Neural progenitor cell (in vitro differentiated cells): ENCODE measurements at regions not wholly inside any gene's neighbourhood (a gene's known extent, or its start where the extent isn't known, plus 50 kb on each side); places are given as distances from the start of the nearest gene placed in this dataset.

Experiments used
- EZH2phosphoT487 ChIP-seq: fragments of 200-600 bp; sonication (generic); IDR thresholded peaks from 2 replicates; pipeline ENCODE4 v1.6.1; 2017; ENCODE audit warnings: antibody characterized with exemption
- TF ChIP-seq, protein P1 (sequence below): fragments of 200-600 bp; sonication (generic); IDR thresholded peaks from 2 replicates; pipeline ENCODE4 v1.5.1; 2017; ENCODE audit warnings: antibody characterized with exemption, mild to moderate bottlenecking

DNA sequence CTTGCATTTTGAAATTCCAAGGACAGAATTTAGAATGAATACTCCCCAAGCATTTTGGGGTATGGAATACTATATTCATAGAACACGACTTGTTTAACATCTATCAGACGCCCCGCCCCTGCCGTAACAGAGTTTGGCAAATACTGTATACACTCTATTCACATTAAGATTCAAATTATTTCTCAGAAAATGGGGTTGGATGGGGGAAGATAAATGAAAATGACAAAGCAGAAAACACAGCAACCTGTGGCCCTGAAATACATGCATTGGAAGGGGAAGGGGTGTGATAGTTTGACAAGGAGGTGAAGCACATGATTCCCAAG is 634.6 kb upstream of the SLC39A10 start:
- TF ChIP-seq, protein P1, sequence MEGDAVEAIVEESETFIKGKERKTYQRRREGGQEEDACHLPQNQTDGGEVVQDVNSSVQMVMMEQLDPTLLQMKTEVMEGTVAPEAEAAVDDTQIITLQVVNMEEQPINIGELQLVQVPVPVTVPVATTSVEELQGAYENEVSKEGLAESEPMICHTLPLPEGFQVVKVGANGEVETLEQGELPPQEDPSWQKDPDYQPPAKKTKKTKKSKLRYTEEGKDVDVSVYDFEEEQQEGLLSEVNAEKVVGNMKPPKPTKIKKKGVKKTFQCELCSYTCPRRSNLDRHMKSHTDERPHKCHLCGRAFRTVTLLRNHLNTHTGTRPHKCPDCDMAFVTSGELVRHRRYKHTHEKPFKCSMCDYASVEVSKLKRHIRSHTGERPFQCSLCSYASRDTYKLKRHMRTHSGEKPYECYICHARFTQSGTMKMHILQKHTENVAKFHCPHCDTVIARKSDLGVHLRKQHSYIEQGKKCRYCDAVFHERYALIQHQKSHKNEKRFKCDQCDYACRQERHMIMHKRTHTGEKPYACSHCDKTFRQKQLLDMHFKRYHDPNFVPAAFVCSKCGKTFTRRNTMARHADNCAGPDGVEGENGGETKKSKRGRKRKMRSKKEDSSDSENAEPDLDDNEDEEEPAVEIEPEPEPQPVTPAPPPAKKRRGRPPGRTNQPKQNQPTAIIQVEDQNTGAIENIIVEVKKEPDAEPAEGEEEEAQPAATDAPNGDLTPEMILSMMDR: no peak
- TF ChIP-seq EZH2phosphoT487: no peak
